ENCODE measurements at regions not wholly inside any gene's neighbourhood (a gene's known extent, or its start where the extent isn't known, plus 50 kb on each side); places are given as distances from the start of the nearest gene placed in this dataset.
"Not testable (repeated sequence)": the region's sequence is repeated elsewhere in the genome, so short reads cannot be mapped to it uniquely, and the experiment has no call there.

GRCh38 chr13:91238036-91238435 is 109.5 kb upstream of the MIR17HG start:
- no peak for DNase-seq

DNA sequence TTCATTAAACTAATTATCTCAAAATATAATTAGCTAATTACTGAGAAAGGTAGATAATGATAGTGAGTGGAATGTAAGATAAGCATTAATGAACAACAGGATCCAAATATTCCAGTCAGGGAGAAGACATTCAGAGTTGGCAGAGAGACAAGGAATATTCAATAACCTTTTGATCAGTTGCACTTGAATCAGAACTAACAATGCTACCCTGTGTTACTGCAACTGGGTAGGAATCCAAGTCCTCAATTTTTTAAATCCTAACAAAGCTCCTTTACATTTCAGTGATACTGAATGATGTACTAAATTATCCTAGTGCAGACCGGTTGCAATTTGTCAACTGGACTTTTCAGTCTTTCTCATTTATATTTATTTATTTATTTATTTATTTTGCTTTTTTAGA is 107.1 kb upstream of the MIR17HG start:
- DNase-seq, result no peak

DNA sequence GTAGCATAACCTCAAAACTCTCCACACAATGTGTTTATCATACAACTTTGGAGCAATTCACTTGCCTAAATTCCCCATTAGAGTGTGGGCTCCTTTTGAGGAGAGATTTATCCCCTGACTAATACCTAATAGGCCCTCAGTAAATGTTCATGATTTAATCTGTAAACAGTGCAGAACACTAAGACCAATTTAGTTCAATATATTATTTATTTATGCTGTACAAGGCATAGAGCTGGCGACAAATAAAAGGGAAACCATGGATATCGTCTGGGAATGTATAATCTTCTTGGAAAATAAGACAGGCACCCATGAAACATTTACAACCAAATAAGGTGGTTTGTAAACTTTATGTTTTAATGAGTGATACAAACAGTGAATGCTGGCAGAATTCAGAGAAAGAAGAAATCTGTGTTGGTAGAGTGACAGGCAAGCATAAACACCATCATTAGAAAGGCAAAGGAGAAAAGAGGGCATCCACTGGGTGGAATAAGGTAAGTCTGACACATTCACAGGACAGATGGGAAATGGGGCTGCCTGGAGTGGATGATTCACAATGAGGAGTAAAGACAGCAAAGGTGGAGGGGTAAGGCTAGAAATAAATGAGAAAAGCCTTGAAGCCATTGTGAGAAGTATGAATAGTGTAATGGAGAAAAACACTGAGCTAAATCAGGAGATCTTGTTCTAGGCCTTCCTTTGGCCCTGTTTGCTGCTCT is 106.1 kb upstream of the MIR17HG start:
- no peak for DNase-seq

- DNase-seq, result no peak
Measured at GRCh38 chr13:91242652-91243051, 104.8 kb upstream of the MIR17HG start.

- DNase-seq, result no peak
Measured at GRCh38 chr13:91245288-91245687, 102.2 kb upstream of the MIR17HG start.

DNA sequence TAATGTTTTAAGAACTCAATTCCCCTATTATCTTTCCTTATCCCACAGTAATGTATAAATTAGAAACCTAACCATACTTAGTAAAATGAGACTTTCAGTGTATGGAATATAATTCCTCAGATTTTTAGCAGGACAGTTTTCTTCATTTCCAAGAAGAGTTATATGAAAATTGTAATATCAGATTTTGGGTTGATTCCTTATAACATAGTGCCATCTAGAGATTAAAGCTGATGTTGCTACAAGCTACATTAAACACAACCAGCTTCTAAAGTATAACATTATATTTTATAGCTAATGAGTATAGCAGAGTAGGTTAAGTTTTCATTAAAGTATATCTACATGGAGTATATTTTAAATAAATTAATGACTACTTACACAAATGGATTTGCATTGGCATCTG is 99.7 kb upstream of the MIR17HG start:
- no peak for DNase-seq

DNA sequence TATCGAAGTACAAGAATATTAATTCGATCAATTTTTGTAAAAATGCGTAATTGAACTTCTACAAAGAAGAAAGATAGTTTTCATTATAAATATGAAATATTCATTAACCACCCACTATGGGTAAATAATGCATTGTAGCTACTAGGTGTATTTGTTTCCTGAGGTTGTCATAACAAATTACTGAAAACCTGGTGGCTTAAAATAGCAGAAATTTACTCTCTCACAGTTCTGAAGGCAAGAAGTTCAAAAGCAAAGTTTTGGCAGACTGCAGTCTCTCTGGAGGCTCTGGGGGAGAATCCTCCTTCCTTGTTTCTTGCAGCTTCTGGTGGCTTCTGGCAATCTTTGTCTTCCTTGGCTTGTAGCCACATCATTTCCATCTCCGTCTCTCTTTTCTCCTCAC is 99.2 kb upstream of the MIR17HG start:
- no peak for DNase-seq

DNA sequence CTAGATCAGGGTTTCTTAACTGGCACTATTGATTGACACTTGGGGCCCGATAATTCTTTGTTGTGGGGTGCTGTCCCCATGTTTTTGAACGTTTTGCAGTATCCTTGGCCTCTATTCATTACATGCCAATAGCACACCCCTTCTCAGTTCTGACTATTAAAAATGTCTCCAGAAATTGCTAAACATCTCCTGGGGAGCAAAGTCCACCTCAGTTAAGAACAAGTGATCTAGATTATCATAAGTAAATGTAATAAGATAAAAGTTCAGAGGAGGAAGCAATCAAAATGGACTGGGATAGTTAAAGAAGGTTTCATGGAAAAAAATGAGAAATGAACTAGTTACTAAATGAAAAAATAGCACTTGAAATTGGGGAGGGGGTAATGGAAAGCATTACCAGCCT is 98.1 kb upstream of the MIR17HG start:
- no peak for DNase-seq

DNA sequence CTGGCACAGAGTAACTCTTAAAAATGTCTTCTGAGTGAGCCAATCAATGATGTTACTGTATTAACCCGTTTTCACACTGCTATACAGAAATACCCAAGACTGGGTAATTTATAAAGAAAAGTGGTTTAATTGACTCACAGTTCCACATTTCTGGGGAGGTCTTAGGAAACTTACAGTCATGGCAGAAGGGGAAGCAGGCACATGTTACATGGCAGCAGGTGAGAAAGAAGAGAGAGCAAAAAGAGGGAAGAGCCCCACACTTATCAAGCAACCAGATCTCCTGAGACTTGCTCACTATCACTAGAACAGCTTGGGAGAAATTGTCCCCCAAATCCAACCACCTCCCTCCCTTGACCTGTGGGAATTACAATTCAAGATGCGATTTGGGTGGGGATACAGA is 97.6 kb upstream of the MIR17HG start:
- DNase-seq, result no peak

DNA sequence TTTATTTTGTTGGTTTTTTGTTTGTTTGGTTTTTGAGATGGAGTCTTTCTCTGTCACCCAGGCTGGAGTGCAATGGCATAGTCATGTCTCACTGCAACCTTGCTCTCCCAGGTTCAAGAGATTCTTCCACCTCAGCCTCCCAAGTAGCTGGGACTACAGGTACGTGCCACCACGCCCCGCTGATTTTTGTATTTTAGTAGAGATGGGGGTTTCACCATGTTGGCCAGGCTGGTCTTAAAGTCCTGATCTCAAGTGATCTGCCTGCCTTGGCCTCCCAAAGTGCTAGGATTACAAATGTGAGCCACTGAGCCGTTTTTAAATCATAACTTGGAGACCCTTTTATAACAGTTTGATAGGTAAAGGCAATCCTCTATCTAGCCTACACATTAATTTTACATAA is 95.9 kb upstream of the MIR17HG start:
- DNase-seq, result not testable (repeated sequence)

DNA sequence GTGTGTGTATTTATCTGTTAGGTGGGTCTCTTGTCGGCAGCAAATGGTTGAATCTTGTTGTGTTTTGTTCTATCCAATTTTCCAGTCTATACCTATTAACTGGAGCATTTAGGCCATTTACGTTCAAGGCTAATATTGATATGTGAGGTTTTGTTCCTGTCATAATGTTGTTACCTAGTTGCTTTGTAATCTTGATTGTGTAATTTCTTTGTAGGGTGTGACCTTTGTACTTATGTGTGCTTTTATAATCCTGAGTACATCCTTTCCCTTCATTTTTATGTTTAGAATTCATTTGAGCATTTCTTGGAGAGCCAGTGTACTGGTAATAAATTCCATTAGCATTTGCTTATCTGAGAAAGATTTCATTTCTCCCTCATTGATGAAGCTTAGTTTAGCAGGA is 83.0 kb upstream of the MIR17HG start:
- no peak for DNase-seq

DNA sequence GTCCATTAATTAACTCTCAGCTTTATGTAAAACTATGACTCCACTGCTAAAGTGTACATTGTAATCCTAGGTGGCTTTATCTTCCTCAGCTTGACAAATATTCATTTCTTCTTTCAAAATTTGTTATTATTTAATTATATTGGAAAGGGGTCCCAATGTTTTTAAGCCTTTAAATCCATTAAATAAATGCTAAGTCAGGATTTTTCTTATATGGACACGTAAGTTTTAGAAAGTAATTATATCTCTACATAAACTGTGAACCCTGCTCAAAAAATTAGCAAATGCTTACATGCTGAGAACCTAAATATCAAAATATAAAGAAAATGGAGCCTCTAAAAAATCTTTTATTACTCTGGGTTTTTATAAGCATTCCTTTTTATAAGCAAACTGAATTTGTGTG is 78.2 kb upstream of the MIR17HG start:
- DNase-seq, result no peak

DNA sequence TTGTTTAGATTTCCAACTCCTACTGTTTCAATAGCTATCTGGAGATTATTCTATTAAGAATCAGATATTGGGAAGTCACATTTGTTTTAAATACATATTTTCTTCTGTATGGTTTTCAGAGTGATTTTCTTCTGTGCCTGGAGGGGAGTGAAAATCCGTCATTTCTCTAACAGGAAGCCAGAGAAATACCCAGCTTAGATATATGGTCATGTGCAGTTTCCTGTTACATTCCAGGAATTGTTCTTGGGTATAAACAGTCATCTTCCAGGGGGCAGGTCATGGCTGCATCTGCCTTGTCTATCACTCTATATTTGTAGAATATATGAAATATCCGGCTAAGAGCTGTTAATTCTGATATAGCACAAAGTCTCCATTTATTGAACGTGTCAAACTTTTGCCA is 77.5 kb upstream of the MIR17HG start:
- no peak for DNase-seq

DNA sequence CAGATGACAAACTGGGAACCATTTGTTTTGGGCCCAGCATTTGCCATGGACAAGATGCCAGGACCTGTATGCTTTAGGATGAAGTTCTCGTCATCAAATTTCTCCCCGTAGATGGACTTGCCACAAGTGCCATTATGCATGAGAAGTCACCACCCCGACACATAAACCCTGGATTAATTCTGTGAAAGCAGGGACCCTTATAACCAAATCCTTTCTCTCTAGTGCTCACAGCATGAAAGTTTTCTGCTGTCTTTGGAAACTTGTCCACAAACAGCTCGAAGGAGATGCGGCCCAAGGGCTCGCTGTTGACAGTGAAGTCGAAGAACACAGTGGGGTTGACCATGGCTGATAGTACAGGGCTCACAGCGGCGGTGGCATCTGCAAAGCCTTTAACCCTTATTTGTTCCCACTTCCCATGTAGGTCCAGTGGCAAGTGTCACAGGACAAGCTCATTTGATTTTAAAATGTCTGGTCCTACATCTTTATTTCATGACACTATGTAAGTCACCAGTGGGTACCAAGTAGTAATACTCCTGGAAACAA is 75.2 kb upstream of the MIR17HG start:
- DNase-seq, result no peak

DNA sequence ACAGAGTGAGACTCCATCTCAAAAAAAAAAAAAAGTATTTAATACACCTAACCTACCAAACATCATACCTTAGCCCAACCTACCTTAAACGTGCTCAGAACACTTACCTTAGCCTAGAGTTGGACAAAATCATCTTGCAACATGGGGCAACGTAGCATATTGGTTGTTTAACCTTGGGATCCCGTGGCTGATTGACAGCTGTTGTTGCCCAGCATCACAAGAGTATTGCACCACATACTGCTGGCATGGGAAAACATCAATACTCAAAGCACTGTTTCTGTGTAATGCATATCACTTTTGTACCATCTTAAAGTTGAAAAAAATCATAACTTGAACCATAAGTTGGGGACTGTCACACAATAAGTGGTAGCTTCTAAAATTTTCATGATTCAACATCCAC is 73.8 kb upstream of the MIR17HG start:
- DNase-seq, result no peak

GRCh38 chr13:91277013-91277676 is 70.3 kb upstream of the MIR17HG start:
- DNase-seq, result no peak

DNA sequence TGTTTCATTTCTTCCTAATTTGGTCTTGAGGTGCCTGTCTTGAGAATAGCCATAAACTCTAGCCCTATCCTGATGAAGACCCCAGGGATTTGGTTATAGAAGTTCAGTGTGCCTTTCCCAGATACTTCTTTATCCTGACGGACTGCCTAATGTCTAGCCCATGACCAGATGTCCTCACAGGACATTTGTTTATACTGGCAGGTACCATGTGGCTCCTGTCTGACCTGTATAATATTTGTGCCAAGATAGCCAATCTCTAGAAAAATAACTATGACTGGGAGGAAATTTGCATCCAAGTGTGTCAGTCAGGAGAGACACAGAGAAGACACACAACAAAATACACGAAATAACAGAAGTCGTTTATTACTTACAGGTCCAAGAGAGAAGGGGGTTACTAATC is 69.2 kb upstream of the MIR17HG start:
- DNase-seq, result no peak

- DNase-seq, result no peak
Measured at GRCh38 chr13:91278888-91279287, 68.6 kb upstream of the MIR17HG start.

DNA sequence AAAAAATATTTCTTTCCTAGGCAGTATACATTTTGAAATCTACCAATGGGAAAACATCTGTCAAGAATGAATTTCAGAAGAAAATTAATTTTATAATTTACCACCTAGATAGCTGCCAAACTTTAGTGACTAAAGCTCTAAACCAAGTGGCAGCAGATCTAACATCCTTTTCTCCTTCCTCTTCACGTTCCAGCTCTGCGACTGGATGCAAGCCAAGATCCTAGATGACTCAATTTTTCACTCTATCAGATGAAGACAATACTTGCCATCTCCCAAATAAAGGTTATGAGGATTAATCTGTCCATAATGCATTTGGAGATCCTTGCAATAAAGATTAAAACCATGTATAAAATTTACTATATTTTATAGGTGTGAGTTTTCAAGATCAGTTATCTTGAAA is 66.7 kb upstream of the MIR17HG start:
- DNase-seq, result no peak

DNA sequence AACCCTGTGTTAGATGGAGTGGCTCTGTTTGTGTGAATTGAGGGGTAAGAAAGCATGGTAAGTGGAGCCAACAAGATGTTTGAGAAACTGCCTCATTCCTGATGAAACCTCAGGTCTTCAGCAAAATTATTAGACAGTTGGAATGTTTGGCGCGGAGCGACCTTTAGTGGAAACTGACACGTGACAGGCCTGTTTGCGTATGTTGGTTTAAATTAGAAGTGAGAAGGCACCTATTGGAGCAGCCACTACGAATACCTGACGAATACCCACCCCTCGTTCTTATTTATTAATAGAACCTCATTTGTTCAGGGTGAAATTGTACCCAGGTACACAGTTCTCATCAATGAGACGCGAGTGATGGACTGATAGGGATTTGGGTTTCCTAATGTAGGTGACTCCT is 63.2 kb upstream of the MIR17HG start:
- DNase-seq, result no peak

DNA sequence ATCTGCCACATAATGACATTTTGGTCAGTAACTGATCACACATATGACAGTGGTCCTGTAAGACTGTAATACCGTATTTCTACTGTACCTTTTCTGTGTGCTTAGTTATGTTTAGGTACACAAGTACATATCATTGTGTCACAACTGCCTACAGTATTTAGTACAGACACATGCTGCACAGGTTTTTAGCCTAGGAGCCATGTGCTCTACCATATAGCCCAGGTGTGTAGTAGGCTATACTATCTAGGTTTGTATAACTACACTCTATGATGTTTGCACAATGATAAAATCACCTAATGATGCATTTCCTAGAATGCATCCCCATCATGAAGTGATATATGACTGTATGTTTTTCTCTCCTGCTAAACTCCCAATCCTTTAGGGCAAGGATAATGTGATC is 61.2 kb upstream of the MIR17HG start:
- no peak for DNase-seq

- no peak for DNase-seq
Measured at GRCh38 chr13:91291078-91291477, 56.4 kb upstream of the MIR17HG start.

- no peak for DNase-seq
Measured at GRCh38 chr13:91292630-91293221, 54.8 kb upstream of the MIR17HG start.

DNA sequence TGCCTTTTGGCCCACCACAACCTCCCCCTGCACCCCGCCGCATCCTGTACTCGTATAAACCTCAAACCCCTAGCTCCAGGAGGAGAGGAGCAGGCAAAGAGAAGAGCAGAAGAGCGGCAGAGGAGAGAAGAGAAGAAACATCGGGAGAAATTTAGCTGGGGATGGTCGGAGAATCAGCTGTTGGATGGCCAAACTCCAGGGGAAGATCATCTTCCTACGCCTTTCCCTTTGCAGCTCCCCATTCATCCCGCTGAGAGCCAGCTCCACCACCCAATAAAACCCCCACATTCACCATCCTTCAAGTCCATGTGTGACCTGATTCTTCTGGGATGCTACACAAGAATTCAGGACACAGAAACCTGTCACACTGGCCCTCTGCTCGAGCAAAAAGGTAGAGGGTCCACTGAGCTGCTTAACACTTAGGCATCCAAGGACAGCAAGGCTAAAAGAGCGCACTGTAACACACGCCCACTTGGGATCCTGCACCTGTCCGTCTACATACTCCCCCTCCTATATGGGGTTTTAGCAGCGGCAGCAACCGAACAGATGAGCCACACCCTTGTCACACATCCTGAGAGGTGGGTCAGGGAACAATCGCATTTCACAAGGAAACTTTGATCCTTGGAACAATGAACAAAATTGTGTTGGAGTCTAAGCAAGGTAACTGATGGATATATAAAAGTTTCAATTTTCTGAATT is 51.6 kb upstream of the MIR17HG start:
- DNase-seq, result no peak
